ENCODE measurements at regions not wholly inside any gene's neighbourhood (a gene's known extent, or its start where the extent isn't known, plus 50 kb on each side); places are given as distances from the start of the nearest gene placed in this dataset.

- DNase-seq, result no peak
- 50 to 64% (median 53%) methylated on average over 5 of the region's 5 CpGs for WGBS, 5 donors
- Histone ChIP-seq H3K27me3 (replicated peaks in 1 of 7) (no peaks in the 10 kb centered on the region), H3K4me1 (no peaks in the 10 kb centered on the region), H3K36me3 (no peaks in the 10 kb centered on the region), H3K27ac (no peak overlapping the region), H3K4me3 (no peak overlapping the region), H3K9me3 (no peaks in the 10 kb centered on the region)
- intact Hi-C loops (cut with DNase I; ENCODE audit: low total_unique reads), result no loop called here
- TF ChIP-seq POLR2A (IDR thresholded peaks at IDR 0.05), result no peak
- TF ChIP-seq, protein P1, sequence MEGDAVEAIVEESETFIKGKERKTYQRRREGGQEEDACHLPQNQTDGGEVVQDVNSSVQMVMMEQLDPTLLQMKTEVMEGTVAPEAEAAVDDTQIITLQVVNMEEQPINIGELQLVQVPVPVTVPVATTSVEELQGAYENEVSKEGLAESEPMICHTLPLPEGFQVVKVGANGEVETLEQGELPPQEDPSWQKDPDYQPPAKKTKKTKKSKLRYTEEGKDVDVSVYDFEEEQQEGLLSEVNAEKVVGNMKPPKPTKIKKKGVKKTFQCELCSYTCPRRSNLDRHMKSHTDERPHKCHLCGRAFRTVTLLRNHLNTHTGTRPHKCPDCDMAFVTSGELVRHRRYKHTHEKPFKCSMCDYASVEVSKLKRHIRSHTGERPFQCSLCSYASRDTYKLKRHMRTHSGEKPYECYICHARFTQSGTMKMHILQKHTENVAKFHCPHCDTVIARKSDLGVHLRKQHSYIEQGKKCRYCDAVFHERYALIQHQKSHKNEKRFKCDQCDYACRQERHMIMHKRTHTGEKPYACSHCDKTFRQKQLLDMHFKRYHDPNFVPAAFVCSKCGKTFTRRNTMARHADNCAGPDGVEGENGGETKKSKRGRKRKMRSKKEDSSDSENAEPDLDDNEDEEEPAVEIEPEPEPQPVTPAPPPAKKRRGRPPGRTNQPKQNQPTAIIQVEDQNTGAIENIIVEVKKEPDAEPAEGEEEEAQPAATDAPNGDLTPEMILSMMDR (IDR thresholded peaks at IDR 0.05 in 8 of 11, conservative IDR thresholded peaks at IDR 0.05 in 3 of 11), result no peak
- no peak for TF ChIP-seq POLR2AphosphoS5 (IDR thresholded peaks at IDR 0.05)
Observed at GRCh38 chr12:130251236-130251780, 86.4 kb upstream of the PIWIL1 start.

- WGBS, 5 donors, result 85 to 94% (median 91%) methylated on average over 5 of the region's 5 CpGs
- DNase-seq, result no peak
- intact Hi-C loops (cut with DNase I; ENCODE audit: low total_unique reads), result no loop called here
Observed at GRCh38 chr12:130253866-130254265, 83.8 kb upstream of the PIWIL1 start.

GRCh38 chr12:130254461-130255276 is 83.0 kb upstream of the PIWIL1 start:
- H3K36me3 ChIP-seq, result no peaks in the 10 kb centered on the region
- intact Hi-C loops (cut with DNase I; ENCODE audit: low total_unique reads), result no loop called here
- WGBS, 5 donors, result 83 to 91% (median 88%) methylated on average over 19 of the region's 19 CpGs
- no peak for TF ChIP-seq POLR2A (IDR thresholded peaks at IDR 0.05)
- TF ChIP-seq POLR2AphosphoS5 (IDR thresholded peaks at IDR 0.05), result no peak
- TF ChIP-seq, protein P1 (IDR thresholded peaks at IDR 0.05 in 8 of 11, conservative IDR thresholded peaks at IDR 0.05 in 3 of 11), result no peak
- H3K4me3 ChIP-seq, result no peak overlapping the region
- DNase-seq, result no peak
- no peaks in the 10 kb centered on the region for H3K27me3 ChIP-seq (replicated peaks in 1 of 7)
- no peaks in the 10 kb centered on the region for H3K9me3 ChIP-seq
- H3K27ac ChIP-seq, result no peak overlapping the region
- no peaks in the 10 kb centered on the region for H3K4me1 ChIP-seq

More at GRCh38 chr12:130253866-130254265, 83.8 kb upstream of the PIWIL1 start:
- Histone ChIP-seq H3K4me1 (no peaks in the 10 kb centered on the region), H3K36me3 (no peaks in the 10 kb centered on the region), H3K27ac (no peak overlapping the region), H3K27me3 (replicated peaks in 1 of 7) (no peaks in the 10 kb centered on the region), H3K4me3 (no peak overlapping the region), H3K9me3 (no peaks in the 10 kb centered on the region)
- TF ChIP-seq POLR2A (IDR thresholded peaks at IDR 0.05) (no peak), POLR2AphosphoS5 (IDR thresholded peaks at IDR 0.05) (no peak)
- TF ChIP-seq, protein P1 (IDR thresholded peaks at IDR 0.05 in 8 of 11, conservative IDR thresholded peaks at IDR 0.05 in 3 of 11), result no peak

- no peaks in the 10 kb centered on the region for H3K4me1 ChIP-seq
- TF ChIP-seq, protein P1 (IDR thresholded peaks at IDR 0.05 in 8 of 11, conservative IDR thresholded peaks at IDR 0.05 in 3 of 11), result no peak
- no peak for TF ChIP-seq POLR2AphosphoS5 (IDR thresholded peaks at IDR 0.05)
- no peak for TF ChIP-seq POLR2A (IDR thresholded peaks at IDR 0.05)
- intact Hi-C loops (cut with DNase I; ENCODE audit: low total_unique reads), result no loop called here
- H3K27ac ChIP-seq, result no peak overlapping the region
- DNase-seq, result no peak
- 66 to 83% (median 74%) methylated on average over 10 of the region's 10 CpGs for WGBS, 5 donors
- H3K27me3 ChIP-seq (replicated peaks in 1 of 7), result no peaks in the 10 kb centered on the region
- no peaks in the 10 kb centered on the region for H3K9me3 ChIP-seq
- no peaks in the 10 kb centered on the region for H3K36me3 ChIP-seq
- H3K4me3 ChIP-seq, result no peak overlapping the region
Observed at GRCh38 chr12:130258863-130259262, 78.8 kb upstream of the PIWIL1 start.

Data from spleen (tissue), 11 donors.